Naive thymus-derived CD8-positive, alpha-beta T cell (primary cell): ENCODE measurements at regions not wholly inside any gene's neighbourhood (a gene's known extent, or its start where the extent isn't known, plus 50 kb on each side); places are given as distances from the start of the nearest gene placed in this dataset.
"Not testable (repeated sequence)": the region's sequence is repeated elsewhere in the genome, so short reads cannot be mapped to it uniquely, and the experiment has no call there.

Source experiments
- ATAC-seq, 2 donors: fragments of 150-1000 bp; cut with Tn5 transposase in 1 of 2; sonication (Bioruptor Pico), chemical (Tn5 transposase) in 1 of 2; 1 replicate in 1 of 2; 2 replicates in 1 of 2; pipeline ENCODE4 v1.10.0; 2021; ENCODE audit warnings: mild to moderate bottlenecking in 2 of 2, moderate library complexity in 2 of 2
- POLR2A ChIA-PET: fragments of 350-600 bp; sonication (Branson Sonifier 250); formaldehyde crosslinking; loops from one replicate; lab custom pipeline; 2021; ENCODE audit warnings: antibody characterized with exemption; lab: Charles Lee
- DNase-seq, 10 donors: peaks; one replicate each; pipeline versions ENCODE4 v3.0.0 to v3.0.0-alpha.2; 2020 to 2022
- H3K27ac Mint-ChIP-seq, 10 donors: one replicate each; pipeline ENCODE4 v1.8.0; 2020 to 2022; ENCODE audit warnings: mild to moderate bottlenecking in 10 of 10, mixed read lengths in 10 of 10, moderate library complexity in 4 of 10, inconsistent platforms in 1 of 10
- H3K27me3 Mint-ChIP-seq, 5 donors: one replicate each; pipeline ENCODE4 v1.8.0; 2021 to 2022; ENCODE audit warnings: mixed read lengths in 5 of 5
- H3K36me3 Mint-ChIP-seq, 3 donors: one replicate each; pipeline ENCODE4 v1.8.0; 2020 to 2022; ENCODE audit warnings: mixed read lengths in 3 of 3, mild to moderate bottlenecking in 2 of 3, inconsistent platforms in 1 of 3
- H3K4me1 Mint-ChIP-seq, 4 donors: one replicate each; pipeline ENCODE4 v1.8.0; 2021 to 2022; ENCODE audit warnings: mixed read lengths in 4 of 4
- H3K4me3 Mint-ChIP-seq, 10 donors: one replicate each; pipeline ENCODE4 v1.8.0; 2020 to 2022; ENCODE audit warnings: mild to moderate bottlenecking in 10 of 10, mixed read lengths in 10 of 10, moderate library complexity in 6 of 10, inconsistent platforms in 1 of 10
- H3K9me3 Mint-ChIP-seq, 9 donors: one replicate each; pipeline ENCODE4 v1.8.0; 2020 to 2022; ENCODE audit warnings: mixed read lengths in 9 of 9, mild to moderate bottlenecking in 3 of 9, inconsistent platforms in 1 of 9, moderate library complexity in 1 of 9

DNA sequence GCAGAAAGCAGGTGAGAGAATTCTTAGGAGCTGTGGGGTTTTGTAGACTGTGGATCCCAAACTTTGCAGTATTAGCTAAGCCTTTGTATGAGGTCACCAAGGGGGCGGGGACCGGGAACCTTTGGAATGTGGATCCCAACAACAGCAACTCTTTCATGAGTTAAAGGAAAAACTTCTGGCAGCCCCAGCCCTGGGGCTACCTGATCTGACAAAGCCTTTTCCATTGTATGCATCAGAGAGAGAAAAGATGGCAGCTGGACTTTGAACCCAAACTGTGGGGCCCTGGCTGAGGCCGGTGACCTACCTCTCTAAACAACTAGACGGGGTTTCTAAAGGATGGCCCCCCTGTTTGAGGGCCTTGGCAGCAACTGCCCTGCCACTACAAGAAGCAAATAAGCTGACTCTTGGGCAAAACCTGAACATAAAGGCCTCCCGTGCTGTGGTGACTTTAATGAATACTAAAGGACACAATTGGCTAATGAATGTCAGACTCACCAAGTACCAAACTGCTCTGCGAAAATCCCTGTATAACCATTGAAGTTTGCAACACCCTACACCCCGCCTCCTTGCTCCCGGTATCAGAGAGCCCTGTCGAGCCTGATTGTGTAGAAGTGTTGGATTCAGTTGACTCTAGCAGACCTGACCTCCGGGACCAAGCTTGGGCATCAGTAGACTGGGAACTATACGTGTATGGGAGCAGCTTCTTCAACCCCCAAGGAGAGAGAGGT, 146.9 kb upstream of the OSBPL11 start:
- ATAC-seq, POLR2A ChIA-PET, H3K4me1 Mint-ChIP-seq, DNase-seq, H3K27ac Mint-ChIP-seq, H3K4me3 Mint-ChIP-seq, H3K36me3 Mint-ChIP-seq: not testable (repeated sequence)
- peaks cover 0 to 20% (median 3%) of the 10 kb centered on the region in 9 donors for H3K9me3 Mint-ChIP-seq
- peaks cover 0 to 10% (median 0%) of the 10 kb centered on the region in 5 donors for H3K27me3 Mint-ChIP-seq

DNA sequence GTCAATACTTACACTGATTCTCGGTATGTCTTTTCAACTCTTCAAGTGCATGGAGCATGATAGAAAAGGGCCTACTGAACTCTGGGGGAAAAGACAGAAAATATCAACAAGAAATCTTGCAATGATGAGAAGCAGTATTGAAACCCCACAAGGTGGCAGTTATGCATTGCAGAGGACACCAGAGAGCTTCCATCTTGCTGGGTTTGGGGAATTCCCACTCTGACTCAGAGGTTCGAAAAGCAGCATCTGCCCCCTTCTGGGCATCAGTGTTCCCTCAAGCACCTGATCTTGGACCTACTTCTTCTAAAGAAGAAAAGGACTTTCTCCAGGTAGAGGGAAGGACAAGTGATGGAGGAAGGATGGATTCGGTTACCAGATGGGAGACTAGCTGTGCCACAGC, 147.5 kb upstream of the OSBPL11 start:
- H3K4me3 Mint-ChIP-seq, H3K4me1 Mint-ChIP-seq, POLR2A ChIA-PET, H3K36me3 Mint-ChIP-seq: not testable (repeated sequence)
- DNase-seq: peak in 1 of 10 donors; percentile 66
- H3K27ac Mint-ChIP-seq: peak overlapping the region in 1 of 10 donors; percentile 43
- peak in 1 of 2 donors; percentile 41 for ATAC-seq
- H3K9me3 Mint-ChIP-seq: peaks cover 0 to 13% (median 2%) of the 10 kb centered on the region in 9 donors
- H3K27me3 Mint-ChIP-seq: peaks cover 0 to 17% (median 0%) of the 10 kb centered on the region in 5 donors

DNA sequence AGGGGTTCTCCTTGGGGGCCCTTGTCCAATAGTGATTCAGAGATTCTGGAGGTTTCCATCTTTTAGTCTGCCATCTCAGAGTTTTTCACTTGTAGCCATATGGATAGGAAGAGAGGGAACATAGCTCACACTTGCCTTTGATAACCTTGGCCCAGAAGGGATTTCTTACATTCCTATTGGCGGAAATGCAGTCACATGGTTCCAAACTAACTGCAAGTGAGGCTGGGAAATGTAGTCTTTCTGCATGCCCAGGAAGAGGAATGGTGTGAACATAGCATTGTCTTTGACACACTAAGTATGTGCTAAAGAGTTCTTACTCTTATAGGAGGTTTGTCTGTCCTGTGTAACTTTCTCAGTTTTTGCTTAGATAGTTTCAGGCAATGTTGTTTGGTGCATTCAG, 161.8 kb upstream of the OSBPL11 start:
- Mint-ChIP-seq H3K27me3 (peaks cover 0 to 14% (median 2%) of the 10 kb centered on the region in 5 donors), H3K9me3 (peaks cover 0 to 11% (median 4%) of the 10 kb centered on the region in 9 donors)
- ATAC-seq, POLR2A ChIA-PET, DNase-seq, H3K4me1 Mint-ChIP-seq, H3K36me3 Mint-ChIP-seq, H3K27ac Mint-ChIP-seq, H3K4me3 Mint-ChIP-seq: not testable (repeated sequence)

DNA sequence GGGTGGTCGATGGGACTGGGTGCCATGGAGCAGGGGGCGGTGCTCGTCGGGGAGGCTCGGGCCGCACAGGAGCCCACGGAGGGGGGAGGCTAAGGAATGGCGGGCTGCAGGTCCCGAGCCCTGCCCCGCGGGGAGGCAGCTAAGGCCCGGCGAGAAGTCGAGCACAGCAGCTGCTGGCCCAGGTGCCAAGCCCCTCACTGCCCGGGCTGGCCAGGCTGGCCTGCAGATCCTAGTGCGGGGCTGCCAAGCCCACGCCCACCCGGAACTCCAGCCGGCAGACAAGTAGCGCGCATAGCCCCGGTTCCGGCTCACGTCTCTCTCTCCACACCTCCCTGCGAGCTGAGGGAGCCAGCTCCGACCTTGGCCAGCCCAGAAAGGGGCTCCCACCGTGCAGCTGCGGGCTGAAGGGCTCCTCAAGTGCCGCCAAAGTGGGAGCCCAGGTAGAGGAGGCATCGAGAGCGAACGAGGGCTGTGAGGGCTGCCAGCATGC, 163.4 kb upstream of the OSBPL11 start:
- H3K4me3 Mint-ChIP-seq, POLR2A ChIA-PET, DNase-seq, ATAC-seq, H3K4me1 Mint-ChIP-seq, H3K27ac Mint-ChIP-seq, H3K36me3 Mint-ChIP-seq: not testable (repeated sequence)
- Mint-ChIP-seq H3K27me3 (peaks cover 3 to 22% (median 6%) of the 10 kb centered on the region in 5 donors), H3K9me3 (peaks cover 0 to 11% (median 4%) of the 10 kb centered on the region in 9 donors)

DNA sequence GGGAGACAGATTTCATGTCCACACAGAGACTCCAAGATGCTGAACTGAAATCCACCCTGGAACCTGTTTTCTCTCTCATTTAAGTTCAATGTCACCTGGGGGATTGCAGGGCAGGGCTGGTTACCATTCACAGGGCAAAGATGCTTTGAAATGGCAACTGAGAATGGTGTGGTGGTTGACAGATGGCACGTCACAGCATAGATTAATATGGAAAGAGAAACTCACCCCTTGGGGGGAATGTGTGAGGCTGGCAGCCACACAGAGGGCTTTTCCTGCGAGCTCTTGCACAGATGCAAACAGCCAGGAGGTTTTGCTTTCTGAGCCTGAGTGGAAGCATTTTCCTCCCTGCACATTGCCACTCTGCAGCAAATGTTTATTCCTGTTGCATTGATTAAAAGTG, 167.3 kb upstream of the OSBPL11 start:
- H3K27me3 Mint-ChIP-seq: peaks cover 9 to 52% (median 20%) of the 10 kb centered on the region in 5 donors
- POLR2A ChIA-PET, H3K36me3 Mint-ChIP-seq, ATAC-seq, H3K9me3 Mint-ChIP-seq, H3K4me1 Mint-ChIP-seq, DNase-seq: not testable (repeated sequence)
- peak overlapping the region in 1 of 10 donors; percentile 49 for H3K27ac Mint-ChIP-seq
- H3K4me3 Mint-ChIP-seq: peak overlapping the region in 1 of 10 donors; percentile 67

DNA sequence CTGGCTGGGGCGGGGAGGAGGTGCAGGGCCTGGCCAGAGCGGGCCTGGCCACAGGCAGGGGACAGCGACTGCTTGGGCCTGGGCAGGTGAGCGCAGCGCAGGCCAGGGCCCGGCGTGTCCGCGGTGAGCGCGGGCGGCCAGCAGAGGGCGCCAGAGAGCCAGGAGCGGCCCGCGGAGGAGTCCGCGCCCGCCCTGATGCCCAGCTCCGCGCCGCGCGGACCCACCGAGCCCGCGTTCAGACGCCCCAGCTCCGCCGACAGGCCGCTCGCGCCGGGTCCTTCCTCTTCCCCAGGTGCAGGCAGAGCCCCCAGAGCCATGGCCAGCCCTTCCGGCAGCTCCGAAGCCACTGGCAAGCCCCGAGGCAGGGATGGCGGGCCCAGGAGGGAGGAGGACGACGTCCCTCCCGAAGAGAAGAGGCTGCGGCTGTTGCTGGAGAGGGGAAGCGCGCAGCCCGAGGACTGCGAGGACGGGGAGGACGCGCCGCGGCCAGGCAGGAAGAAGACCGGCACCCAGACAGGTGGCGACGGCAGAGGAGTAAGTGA, 171.1 kb upstream of the OSBPL11 start:
- H3K9me3 Mint-ChIP-seq, H3K36me3 Mint-ChIP-seq, H3K27ac Mint-ChIP-seq, POLR2A ChIA-PET, H3K4me1 Mint-ChIP-seq: not testable (repeated sequence)
- Mint-ChIP-seq H3K4me3 (peak overlapping the region; percentile 55 to 82 (median 72)), H3K27me3 (peaks cover 9 to 43% (median 25%) of the 10 kb centered on the region in 5 donors)
- peak in 9 of 10 donors; percentile 16 to 75 (median 66) for DNase-seq
- ATAC-seq: peak in 1 of 2 donors; percentile 53

DNA sequence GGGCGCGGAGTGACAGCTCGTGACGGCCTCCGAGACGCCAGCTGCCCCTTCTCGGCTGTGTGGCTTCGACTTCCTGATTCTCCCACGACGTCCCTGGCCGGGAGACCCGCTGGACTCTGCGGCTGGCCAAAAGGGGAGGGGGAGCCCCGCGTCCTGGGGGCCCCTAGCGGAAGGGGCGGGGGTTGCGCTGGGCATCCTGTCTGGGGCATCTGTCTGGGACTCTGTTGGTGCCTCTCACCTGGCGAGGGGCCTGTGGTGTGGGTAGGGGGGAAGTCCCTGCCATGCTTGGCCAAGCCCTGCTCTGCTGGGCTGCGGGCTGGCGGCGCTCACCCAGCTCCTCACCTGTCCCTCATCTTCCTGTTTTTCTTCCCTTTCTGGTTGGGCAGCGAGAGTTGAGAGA, 171.6 kb upstream of the OSBPL11 start:
- H3K36me3 Mint-ChIP-seq, H3K4me1 Mint-ChIP-seq, H3K9me3 Mint-ChIP-seq, ATAC-seq, POLR2A ChIA-PET: not testable (repeated sequence)
- H3K27ac Mint-ChIP-seq: peak overlapping the region in 2 of 10 donors; percentile 22 to 69
- peak overlapping the region; percentile 47 to 82 (median 78) for H3K4me3 Mint-ChIP-seq
- H3K27me3 Mint-ChIP-seq: peaks cover 9 to 43% (median 25%) of the 10 kb centered on the region in 5 donors
- DNase-seq: peak in 3 of 10 donors; percentile 7 to 29 (median 19)

DNA sequence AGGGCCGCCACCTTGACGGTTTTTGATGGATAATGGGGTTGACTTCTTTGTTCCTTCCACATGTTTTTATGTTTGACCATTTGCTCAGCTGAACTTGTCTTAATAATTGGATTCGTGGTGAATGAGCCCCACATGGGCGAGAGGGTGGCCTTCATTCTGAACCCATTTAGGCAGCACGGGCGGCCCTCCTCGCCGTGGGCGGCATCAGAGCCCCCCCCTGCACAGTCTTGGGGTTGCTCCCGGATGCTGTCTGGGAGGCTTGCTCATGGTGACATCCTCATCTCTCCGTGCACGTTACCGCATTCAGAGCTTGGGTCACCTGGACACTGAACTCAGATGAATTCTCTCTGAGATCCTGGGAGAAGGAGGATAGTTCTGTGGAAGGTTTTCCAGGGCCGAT, 172.3 kb upstream of the OSBPL11 start:
- Mint-ChIP-seq H3K9me3 (no peaks in the 10 kb centered on the region), H3K36me3 (no peaks in the 10 kb centered on the region), H3K27ac (peak overlapping the region in 1 of 10 donors; percentile 26), H3K4me3 (peak overlapping the region; percentile 46 to 82 (median 78)), H3K27me3 (peaks cover 5 to 38% (median 19%) of the 10 kb centered on the region in 5 donors), H3K4me1 (peaks cover 0 to 7% (median 0%) of the 10 kb centered on the region in 4 donors)
- ATAC-seq: no peak
- DNase-seq: no peak
- POLR2A ChIA-PET: no interaction called here

DNA sequence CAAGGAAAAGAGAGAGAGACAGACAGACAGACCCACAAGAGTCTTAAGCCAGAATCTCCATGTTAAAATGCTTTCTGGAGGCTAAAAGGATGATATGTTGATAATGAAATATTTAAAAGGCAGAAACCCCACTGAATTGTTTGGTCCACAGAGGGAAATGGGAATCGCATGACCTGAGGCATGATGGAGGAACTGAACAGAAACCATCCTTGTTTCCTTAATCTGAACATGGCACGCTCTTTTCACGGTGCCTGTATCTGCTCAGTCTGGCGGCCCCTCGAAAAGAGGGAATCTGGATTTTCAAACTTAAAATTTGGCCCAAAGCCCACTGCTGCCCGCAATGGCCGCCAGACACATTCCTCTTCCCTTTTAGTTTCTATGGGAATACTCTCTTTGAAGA, 173.5 kb upstream of the OSBPL11 start:
- peaks cover 5 to 34% (median 19%) of the 10 kb centered on the region in 5 donors for H3K27me3 Mint-ChIP-seq
- H3K4me1 Mint-ChIP-seq, H3K36me3 Mint-ChIP-seq, H3K9me3 Mint-ChIP-seq, H3K27ac Mint-ChIP-seq, POLR2A ChIA-PET, ATAC-seq, DNase-seq, H3K4me3 Mint-ChIP-seq: not testable (repeated sequence)

DNA sequence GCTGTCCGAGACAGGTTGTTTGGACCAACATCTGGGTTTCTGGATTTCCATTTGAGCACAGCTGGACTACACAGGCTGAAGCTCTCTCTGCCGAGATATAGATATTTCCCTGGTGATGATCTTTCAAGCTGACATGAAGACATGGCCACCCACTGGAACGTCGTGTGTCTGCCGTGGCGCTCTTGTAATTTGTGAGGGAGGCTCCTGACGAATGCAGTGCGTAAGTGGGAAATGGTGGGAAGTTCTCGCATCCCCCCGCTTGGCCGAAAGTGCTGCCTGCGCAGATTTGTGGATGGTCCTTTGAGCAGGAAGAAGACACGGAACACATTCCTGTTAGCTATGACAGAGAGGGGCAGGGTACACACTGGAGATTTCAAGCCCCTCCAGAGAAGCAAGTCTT, 176.2 kb upstream of the OSBPL11 start:
- Mint-ChIP-seq H3K27ac (peak overlapping the region in 1 of 10 donors; percentile 29), H3K27me3 (peaks cover 0 to 22% (median 13%) of the 10 kb centered on the region in 5 donors)
- POLR2A ChIA-PET, H3K4me3 Mint-ChIP-seq, H3K9me3 Mint-ChIP-seq, DNase-seq, H3K36me3 Mint-ChIP-seq, ATAC-seq, H3K4me1 Mint-ChIP-seq: not testable (repeated sequence)

DNA sequence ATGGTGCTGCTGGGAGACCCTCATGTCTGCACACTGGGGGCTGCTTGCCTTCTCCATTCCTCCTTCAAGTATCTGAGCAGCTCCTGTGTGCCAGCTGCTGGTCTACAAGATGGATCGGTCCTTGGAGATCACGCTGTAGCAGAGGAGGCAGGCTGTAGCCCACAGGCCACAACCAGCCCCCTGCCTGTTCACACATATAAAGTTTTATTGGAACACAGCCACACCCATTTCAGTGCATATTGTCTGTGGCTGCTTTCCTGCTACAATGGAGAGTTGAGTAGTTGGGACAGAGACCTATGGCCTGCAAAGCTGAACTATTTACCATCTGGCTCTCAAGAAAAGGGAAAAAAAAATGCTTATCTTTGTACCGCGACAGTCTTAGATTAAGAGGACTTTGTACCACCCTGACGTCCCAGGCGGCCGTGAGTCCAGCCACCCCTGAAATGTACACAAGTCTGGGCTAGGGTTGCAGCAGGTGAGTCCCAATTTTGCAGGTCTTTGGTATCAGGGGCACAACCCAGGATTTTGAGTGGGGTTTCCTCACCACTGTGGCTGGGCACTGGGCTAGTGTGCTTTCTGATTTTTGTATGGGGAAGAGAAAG, 179.2 kb upstream of the OSBPL11 start:
- H3K36me3 Mint-ChIP-seq, H3K27ac Mint-ChIP-seq, DNase-seq, ATAC-seq, H3K4me1 Mint-ChIP-seq, POLR2A ChIA-PET, H3K27me3 Mint-ChIP-seq, H3K9me3 Mint-ChIP-seq, H3K4me3 Mint-ChIP-seq: not testable (repeated sequence)

DNA sequence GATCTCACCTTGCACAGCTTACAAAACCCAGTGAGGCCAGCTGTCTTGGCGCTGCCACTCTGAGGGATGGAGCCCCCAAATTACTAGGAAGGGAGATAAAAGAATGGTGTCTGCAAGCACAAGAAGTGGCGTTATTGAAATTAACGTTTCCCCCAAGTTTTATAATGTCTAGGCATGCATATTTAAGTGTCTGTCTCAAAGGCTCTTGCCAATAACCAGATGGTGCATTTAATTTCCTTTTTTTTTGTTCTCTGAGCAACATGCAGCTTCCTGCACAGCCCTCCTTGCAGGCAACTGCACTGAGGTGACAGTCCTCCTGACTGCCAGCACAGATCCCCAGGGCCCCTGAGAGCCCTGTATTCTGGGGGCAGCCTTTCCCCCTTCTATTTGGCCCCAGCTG, 179.8 kb upstream of the OSBPL11 start:
- H3K27me3 Mint-ChIP-seq, ATAC-seq, H3K36me3 Mint-ChIP-seq, H3K4me3 Mint-ChIP-seq, H3K9me3 Mint-ChIP-seq, H3K27ac Mint-ChIP-seq, H3K4me1 Mint-ChIP-seq, DNase-seq, POLR2A ChIA-PET: not testable (repeated sequence)
